Activated CD4-positive, alpha-beta memory T cell treated with anti-CD3 and anti-CD28 coated beads, Interleukin-2, amount 10 ng/mL, durations not matched to agents 7 days and 5 days (primary cell): ENCODE measurements at regions not wholly inside any gene's neighbourhood (a gene's known extent, or its start where the extent isn't known, plus 50 kb on each side); places are given as distances from the start of the nearest gene placed in this dataset.

Source experiments
- CTCF ChIA-PET: fragments of 350-600 bp; sonication (Branson Sonifier 250); formaldehyde crosslinking; loops from one replicate; lab custom pipeline; 2021; ENCODE audit warnings: antibody characterized with exemption, inconsistent platforms; lab: Charles Lee
- POLR2A ChIA-PET: fragments of 350-600 bp; sonication (Branson Sonifier 250); formaldehyde crosslinking; loops from one replicate; lab custom pipeline; 2021; ENCODE audit warnings: antibody characterized with exemption; lab: Charles Lee
- DNase-seq: peaks from one replicate; pipeline ENCODE4 v3.0.0-alpha.2; 2020
- H3K27ac Mint-ChIP-seq: one replicate; pipeline ENCODE4 v1.8.0; 2021; ENCODE audit warnings: mild to moderate bottlenecking, mixed read lengths
- H3K27me3 Mint-ChIP-seq: one replicate; pipeline ENCODE4 v1.8.0; 2021; ENCODE audit warnings: mixed read lengths
- H3K36me3 Mint-ChIP-seq: one replicate; pipeline ENCODE4 v1.8.0; 2021; ENCODE audit warnings: low read depth, mixed read lengths
- H3K4me1 Mint-ChIP-seq: one replicate; pipeline ENCODE4 v1.8.0; 2021; ENCODE audit warnings: mixed read lengths
- H3K4me3 Mint-ChIP-seq: one replicate; pipeline ENCODE4 v1.8.0; 2021; ENCODE audit warnings: mild to moderate bottlenecking, mixed read lengths
- H3K9me3 Mint-ChIP-seq: one replicate; pipeline ENCODE4 v1.8.0; 2021; ENCODE audit warnings: mixed read lengths

GRCh38 chr2:66034467-66034866 is 400.5 kb upstream of the MEIS1 start:
- no peak for DNase-seq
- ChIA-PET CTCF (no interaction called here), POLR2A (no interaction called here)
- Mint-ChIP-seq H3K4me3 (no peak overlapping the region), H3K36me3 (no peaks in the 10 kb centered on the region), H3K27ac (no peak overlapping the region), H3K9me3 (no peaks in the 10 kb centered on the region), H3K27me3 (no peaks in the 10 kb centered on the region), H3K4me1 (no peaks in the 10 kb centered on the region)

- Mint-ChIP-seq H3K4me3 (no peak overlapping the region), H3K36me3 (no peaks in the 10 kb centered on the region), H3K4me1 (no peaks in the 10 kb centered on the region), H3K9me3 (no peaks in the 10 kb centered on the region), H3K27me3 (no peaks in the 10 kb centered on the region), H3K27ac (no peak overlapping the region)
- no peak for DNase-seq
- POLR2A ChIA-PET, result no interaction called here
- CTCF ChIA-PET, result no interaction called here
These were observed 402.6 kb upstream of the MEIS1 start for GRCh38 chr2:66032226-66032775.

- CTCF ChIA-PET, result no interaction called here
These were observed 403.7 kb upstream of the MEIS1 start for GRCh38 chr2:66031236-66031635.

GRCh38 chr2:66030553-66030952 is 404.4 kb upstream of the MEIS1 start:
- no peak for DNase-seq
- no peak overlapping the region for H3K27ac Mint-ChIP-seq
- H3K9me3 Mint-ChIP-seq, result no peaks in the 10 kb centered on the region
- no peaks in the 10 kb centered on the region for H3K36me3 Mint-ChIP-seq
- ChIA-PET POLR2A (no interaction called here), CTCF (no interaction called here)
- H3K4me3 Mint-ChIP-seq, result no peak overlapping the region
- no peaks in the 10 kb centered on the region for H3K27me3 Mint-ChIP-seq
- no peaks in the 10 kb centered on the region for H3K4me1 Mint-ChIP-seq

More at GRCh38 chr2:66031236-66031635, 403.7 kb upstream of the MEIS1 start:
- POLR2A ChIA-PET, result no interaction called here
- no peaks in the 10 kb centered on the region for H3K4me1 Mint-ChIP-seq
- DNase-seq, result no peak
- no peak overlapping the region for H3K4me3 Mint-ChIP-seq
- H3K9me3 Mint-ChIP-seq, result no peaks in the 10 kb centered on the region
- H3K27ac Mint-ChIP-seq, result no peak overlapping the region
- no peaks in the 10 kb centered on the region for H3K27me3 Mint-ChIP-seq
- no peaks in the 10 kb centered on the region for H3K36me3 Mint-ChIP-seq

GRCh38 chr2:66024391-66024790 is 410.5 kb upstream of the MEIS1 start:
- H3K4me1 Mint-ChIP-seq, result no peaks in the 10 kb centered on the region
- ChIA-PET POLR2A (no interaction called here), CTCF (no interaction called here)
- H3K9me3 Mint-ChIP-seq, result peaks cover 2% of the 10 kb centered on the region
- no peak overlapping the region for H3K4me3 Mint-ChIP-seq
- no peaks in the 10 kb centered on the region for H3K27me3 Mint-ChIP-seq
- no peaks in the 10 kb centered on the region for H3K36me3 Mint-ChIP-seq
- no peak for DNase-seq
- H3K27ac Mint-ChIP-seq, result no peak overlapping the region

GRCh38 chr2:66021296-66021695 is 413.6 kb upstream of the MEIS1 start:
- ChIA-PET POLR2A (no interaction called here), CTCF (no interaction called here)
- no peaks in the 10 kb centered on the region for H3K4me1 Mint-ChIP-seq
- H3K36me3 Mint-ChIP-seq, result no peaks in the 10 kb centered on the region
- no peak overlapping the region for H3K4me3 Mint-ChIP-seq
- no peak overlapping the region for H3K27ac Mint-ChIP-seq
- peaks cover 2% of the 10 kb centered on the region for H3K9me3 Mint-ChIP-seq
- no peaks in the 10 kb centered on the region for H3K27me3 Mint-ChIP-seq
- DNase-seq, result no peak

GRCh38 chr2:66017763-66018162 is 417.2 kb upstream of the MEIS1 start:
- no peaks in the 10 kb centered on the region for H3K27me3 Mint-ChIP-seq
- ChIA-PET CTCF (no interaction called here), POLR2A (no interaction called here)
- H3K27ac Mint-ChIP-seq, result no peak overlapping the region
- no peaks in the 10 kb centered on the region for H3K9me3 Mint-ChIP-seq
- no peak for DNase-seq
- H3K4me1 Mint-ChIP-seq, result no peaks in the 10 kb centered on the region
- H3K4me3 Mint-ChIP-seq, result no peak overlapping the region
- H3K36me3 Mint-ChIP-seq, result no peaks in the 10 kb centered on the region

GRCh38 chr2:66014450-66014849 is 420.5 kb upstream of the MEIS1 start:
- CTCF ChIA-PET, result no interaction called here

GRCh38 chr2:66013456-66013855 is 421.5 kb upstream of the MEIS1 start:
- Mint-ChIP-seq H3K27ac (no peak overlapping the region), H3K4me1 (no peaks in the 10 kb centered on the region), H3K27me3 (no peaks in the 10 kb centered on the region), H3K4me3 (no peak overlapping the region), H3K9me3 (no peaks in the 10 kb centered on the region), H3K36me3 (no peaks in the 10 kb centered on the region)
- POLR2A ChIA-PET, result no interaction called here
- no peak for DNase-seq
- CTCF ChIA-PET, result no interaction called here

More at GRCh38 chr2:66014450-66014849, 420.5 kb upstream of the MEIS1 start:
- H3K4me1 Mint-ChIP-seq, result no peaks in the 10 kb centered on the region
- H3K9me3 Mint-ChIP-seq, result no peaks in the 10 kb centered on the region
- no peak overlapping the region for H3K27ac Mint-ChIP-seq
- H3K4me3 Mint-ChIP-seq, result no peak overlapping the region
- no peaks in the 10 kb centered on the region for H3K36me3 Mint-ChIP-seq
- no peaks in the 10 kb centered on the region for H3K27me3 Mint-ChIP-seq
- no peak for DNase-seq
- POLR2A ChIA-PET, result no interaction called here

GRCh38 chr2:66003931-66004330 is 431.0 kb upstream of the MEIS1 start:
- H3K27ac Mint-ChIP-seq, result no peak overlapping the region
- ChIA-PET CTCF (no interaction called here), POLR2A (no interaction called here)
- no peaks in the 10 kb centered on the region for H3K27me3 Mint-ChIP-seq
- no peak overlapping the region for H3K4me3 Mint-ChIP-seq
- H3K36me3 Mint-ChIP-seq, result no peaks in the 10 kb centered on the region
- DNase-seq, result no peak
- no peaks in the 10 kb centered on the region for H3K9me3 Mint-ChIP-seq
- H3K4me1 Mint-ChIP-seq, result no peaks in the 10 kb centered on the region

- CTCF ChIA-PET, result no interaction called here
- H3K27me3 Mint-ChIP-seq, result no peaks in the 10 kb centered on the region
- POLR2A ChIA-PET, result no interaction called here
- H3K9me3 Mint-ChIP-seq, result no peaks in the 10 kb centered on the region
- no peak overlapping the region for H3K4me3 Mint-ChIP-seq
- DNase-seq, result no peak
- H3K4me1 Mint-ChIP-seq, result no peaks in the 10 kb centered on the region
- H3K36me3 Mint-ChIP-seq, result no peaks in the 10 kb centered on the region
- H3K27ac Mint-ChIP-seq, result no peak overlapping the region
These were observed 433.4 kb upstream of the MEIS1 start for GRCh38 chr2:66001538-66001937.

- no peak for DNase-seq
- ChIA-PET CTCF (no interaction called here), POLR2A (no interaction called here)
- no peak overlapping the region for H3K27ac Mint-ChIP-seq
- H3K27me3 Mint-ChIP-seq, result no peaks in the 10 kb centered on the region
- H3K4me3 Mint-ChIP-seq, result no peak overlapping the region
- no peaks in the 10 kb centered on the region for H3K4me1 Mint-ChIP-seq
- H3K9me3 Mint-ChIP-seq, result no peaks in the 10 kb centered on the region
- no peaks in the 10 kb centered on the region for H3K36me3 Mint-ChIP-seq
These were observed 434.0 kb upstream of the MEIS1 start for GRCh38 chr2:66000901-66001300.

GRCh38 chr2:65999796-66000195 is 435.1 kb upstream of the MEIS1 start:
- H3K9me3 Mint-ChIP-seq, result no peaks in the 10 kb centered on the region
- CTCF ChIA-PET, result no interaction called here

GRCh38 chr2:65999103-65999502 is 435.8 kb upstream of the MEIS1 start:
- Mint-ChIP-seq H3K4me1 (no peaks in the 10 kb centered on the region), H3K36me3 (no peaks in the 10 kb centered on the region), H3K4me3 (no peak overlapping the region), H3K9me3 (no peaks in the 10 kb centered on the region), H3K27me3 (no peaks in the 10 kb centered on the region), H3K27ac (no peak overlapping the region)
- no peak for DNase-seq
- ChIA-PET POLR2A (no interaction called here), CTCF (no interaction called here)

More at GRCh38 chr2:65999796-66000195, 435.1 kb upstream of the MEIS1 start:
- Mint-ChIP-seq H3K36me3 (no peaks in the 10 kb centered on the region), H3K4me3 (no peak overlapping the region), H3K27ac (no peak overlapping the region), H3K4me1 (no peaks in the 10 kb centered on the region), H3K27me3 (no peaks in the 10 kb centered on the region)
- no peak for DNase-seq
- POLR2A ChIA-PET, result no interaction called here
